Panc1 (cell line): ENCODE measurements at regions not wholly inside any gene's neighbourhood (a gene's known extent, or its start where the extent isn't known, plus 50 kb on each side); places are given as distances from the start of the nearest gene placed in this dataset.

ENCODE experiments used
- ATAC-seq: fragments of 200-7000 bp; cut with Tn5 transposase; 2 replicates; pipeline ENCODE4 v1.9.1; 2020; ENCODE audit warnings: mild to moderate bottlenecking, moderate library complexity
- BruUV-seq: library from RNA; stranded (reverse); fragments of 400-500 nt; replicated peaks from 2 replicates; lab custom pipeline; 2021; lab: Mats Ljungman, UMichigan
- CTCF ChIA-PET: fragments of 300-600 bp; sonication (Branson Sonifier 250); formaldehyde crosslinking; loops from one replicate; lab custom pipeline; 2022; ENCODE audit warnings: antibody characterized with exemption; lab: Charles Lee
- POLR2A ChIA-PET: fragments of 300-600 bp; sonication (Branson Sonifier 250); formaldehyde crosslinking; loops from one replicate; lab custom pipeline; 2022; ENCODE audit warnings: antibody characterized with exemption; lab: Charles Lee
- DNase-seq: peaks from one replicate; pipeline ENCODE4 v3.0.0-alpha.2; 2010; ENCODE audit warnings: low read depth, low spot score
- H3K27ac ChIP-seq: 2 replicates; pipeline ENCODE4 v1.5.1; 2011; ENCODE audit warnings: mild to moderate bottlenecking, low read length, inconsistent platforms
- H3K27me3 ChIP-seq: fragments of 200-500 bp; sonication (Bioruptor generic); 2 replicates; pipeline ENCODE4 v1.6.0; 2014; ENCODE audit warnings: low read length, inconsistent platforms; ENCODE audit not compliant: control insufficient read depth, insufficient read depth
- H3K36me3 ChIP-seq: fragments of 200-500 bp; sonication (Bioruptor generic); 2 replicates; pipeline ENCODE4 v1.5.1; 2014; ENCODE audit warnings: inconsistent platforms, mild to moderate bottlenecking, low read length, moderate library complexity; ENCODE audit not compliant: control insufficient read depth, insufficient read depth
- H3K4me1 ChIP-seq: 2 replicates; pipeline ENCODE4 v1.5.1; 2011; ENCODE audit warnings: inconsistent platforms, mild to moderate bottlenecking, low read length, moderate library complexity; ENCODE audit not compliant: control insufficient read depth, insufficient read depth
- H3K4me3 ChIP-seq, 2 experiments: 2 replicates each; pipeline ENCODE4 v1.5.1; 2011 to 2012; ENCODE audit warnings: low read depth in 2 of 2, low read length in 2 of 2, mild to moderate bottlenecking in 2 of 2, inconsistent platforms in 1 of 2, moderate library complexity in 1 of 2
- H3K9me3 ChIP-seq: fragments of 200-500 bp; sonication (Bioruptor generic); 2 replicates; pipeline ENCODE4 v1.5.1; 2014; ENCODE audit warnings: low read depth, mild to moderate bottlenecking, inconsistent platforms, low read length, moderate library complexity; ENCODE audit not compliant: control insufficient read depth, insufficient read depth
- CTCF ChIP-seq: fragments of 450-650 bp; IDR thresholded peaks from 2 replicates; pipeline ENCODE4 v1.5.1; 2017; ENCODE audit warnings: mild to moderate bottlenecking
- POLR2AphosphoS5 ChIP-seq: IDR thresholded peaks from 2 replicates; pipeline ENCODE4 v1.6.1; 2012; ENCODE audit warnings: mild to moderate bottlenecking, low read depth, low read length, moderate library complexity
- REST ChIP-seq, 2 experiments: IDR thresholded peaks; 2 replicates each; pipeline ENCODE4 v1.6.1; 2011 to 2012; ENCODE audit warnings: low read depth in 2 of 2, control low read depth in 1 of 2, low read length in 1 of 2, mild to moderate bottlenecking in 1 of 2, moderate library complexity in 1 of 2; ENCODE audit not compliant: insufficient read depth in 1 of 2
- SIN3A ChIP-seq: IDR thresholded peaks from 2 replicates; pipeline ENCODE4 v1.6.1; 2012; ENCODE audit warnings: low read depth, mild to moderate bottlenecking, low read length, moderate library complexity, borderline replicate concordance; ENCODE audit not compliant: insufficient read depth
- TCF7L2 ChIP-seq: IDR thresholded peaks from 2 replicates; pipeline ENCODE4 v1.6.1; 2011; ENCODE audit warnings: mild to moderate bottlenecking, low read depth, low read length, inconsistent platforms
- in situ Hi-C: cut with HindIII; loops from 2 replicates; pipeline ENCODE4 v1.10.0; 2016; ENCODE audit warnings: low sequenced_read_pairs, low pct_unique_long_range_greater_than_20kb
- intact Hi-C: fragments of 100-400 bp; cut with micrococcal nuclease; formaldehyde crosslinking; loops from one replicate; pipeline ENCODE4 v1.10.0; 2022; ENCODE audit not compliant: unreplicated experiment

- no peak for TF ChIP-seq POLR2AphosphoS5
- no peak for TF ChIP-seq CTCF
- TF ChIP-seq SIN3A = no peak
- no peak for TF ChIP-seq REST (IDR thresholded peaks at IDR 0.05; ENCODE audit: insufficient read depth in 1 of 2, low read depth in 2 of 2, low read length in 1 of 2)
- no peak for TF ChIP-seq TCF7L2
- no peak for ATAC-seq
- no TSS peak for BruUV-seq
- POLR2A ChIA-PET = no interaction called here
- no peak for DNase-seq
- Histone ChIP-seq H3K4me1 (no peaks in the 10 kb centered on the region), H3K36me3 (no peaks in the 10 kb centered on the region), H3K4me3 (no peak overlapping the region), H3K27me3 (peaks cover 2% of the 10 kb centered on the region), H3K9me3 (no peaks in the 10 kb centered on the region), H3K27ac (no peak overlapping the region)
- CTCF ChIA-PET = no interaction called here
- intact Hi-C loops = no loop called here
- in situ Hi-C loops = no loop called here
Measured at GRCh38 chr5:6266671-6267197, 111.6 kb downstream of the MED10 start.

GRCh38 chr5:6264394-6264793, 114.0 kb downstream of the MED10 start:
- DNase-seq = no peak
- peaks cover 2% of the 10 kb centered on the region for H3K27me3 ChIP-seq
- H3K4me1 ChIP-seq = no peaks in the 10 kb centered on the region
- H3K27ac ChIP-seq = no peak overlapping the region
- no TSS peak for BruUV-seq
- H3K9me3 ChIP-seq = no peaks in the 10 kb centered on the region
- TF ChIP-seq TCF7L2 (no peak), POLR2AphosphoS5 (no peak), CTCF (no peak), SIN3A (no peak), REST (IDR thresholded peaks at IDR 0.05; ENCODE audit: insufficient read depth in 1 of 2, low read depth in 2 of 2, low read length in 1 of 2) (no peak)
- H3K4me3 ChIP-seq = no peak overlapping the region
- intact Hi-C loops (no loop called here), in situ Hi-C loops (no loop called here)
- POLR2A ChIA-PET = no interaction called here
- no peak for ATAC-seq
- H3K36me3 ChIP-seq = no peaks in the 10 kb centered on the region
- CTCF ChIA-PET = no interaction called here
